ENCODE measurements at regions not wholly inside any gene's neighbourhood (a gene's known extent, or its start where the extent isn't known, plus 50 kb on each side); places are given as distances from the start of the nearest gene placed in this dataset.

DNA sequence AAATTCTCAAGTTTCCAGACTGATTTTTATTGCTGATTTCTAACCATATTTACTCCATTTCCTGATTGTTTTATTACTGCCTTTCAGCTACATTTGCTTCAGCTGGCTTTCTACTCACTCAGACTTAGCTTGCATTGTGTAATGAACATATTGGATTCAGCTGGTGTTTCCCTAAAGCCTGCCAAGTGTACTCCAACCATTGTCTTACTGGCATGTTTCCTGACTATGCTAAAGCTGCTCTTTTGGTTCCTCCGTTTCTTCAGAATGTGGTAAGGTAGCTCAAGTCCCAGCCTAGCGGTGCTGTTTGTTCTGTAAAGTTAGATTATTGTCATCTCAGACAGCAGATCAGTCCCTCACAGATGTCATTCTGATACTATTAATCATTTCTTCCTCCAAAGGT, 53.1 kb upstream of the GLRA2 start:
- DNase-seq (ENCODE audit: low read depth) = no peak

- no peak for DNase-seq (ENCODE audit: low read depth)
These were observed 79.6 kb upstream of the GLRA2 start for GRCh38 chrX:14449773-14450172.

DNA sequence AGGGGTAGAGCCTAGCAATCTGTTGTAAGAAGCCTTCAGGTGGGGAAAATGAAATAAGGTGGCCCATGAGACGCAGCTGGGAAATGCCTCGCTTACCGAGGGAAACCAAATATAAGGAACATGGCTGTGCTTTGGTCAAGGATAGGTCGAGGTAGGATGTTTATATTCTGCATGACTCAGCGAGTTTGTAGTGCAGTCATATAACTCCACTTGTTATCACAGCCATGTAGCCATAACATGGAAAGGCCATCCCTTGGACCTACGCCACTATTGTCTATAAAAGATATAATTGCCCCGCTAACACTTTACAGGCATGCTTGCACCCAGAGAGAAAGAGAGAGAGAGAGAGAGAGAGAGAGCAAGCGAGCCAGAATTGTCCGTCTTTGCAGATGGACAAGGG, 80.9 kb upstream of the GLRA2 start:
- DNase-seq (ENCODE audit: low read depth) = no peak

DNA sequence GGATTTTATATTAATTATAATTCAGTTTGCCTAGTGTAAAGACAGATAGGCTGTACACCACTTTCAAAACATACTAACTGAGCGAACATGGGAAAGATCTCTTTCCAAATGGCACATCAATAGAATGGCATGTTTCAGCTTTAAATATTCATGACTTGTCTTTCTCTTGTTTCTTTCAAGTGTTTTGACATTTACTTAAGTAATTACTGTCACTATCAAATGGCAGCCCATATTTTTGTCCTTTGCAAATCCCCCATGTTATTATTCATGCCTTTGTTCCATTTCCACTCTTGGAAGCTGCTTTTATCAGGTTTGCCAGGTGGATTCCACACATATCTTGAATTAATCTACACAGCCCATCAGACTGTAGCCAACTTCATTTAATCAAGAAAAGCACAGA, 89.2 kb upstream of the GLRA2 start:
- DNase-seq (ENCODE audit: low read depth) = no peak

GRCh38 chrX:14427614-14428013, 101.7 kb upstream of the GLRA2 start:
- no peak for DNase-seq (ENCODE audit: low read depth)

GRCh38 chrX:14420841-14421240, 108.5 kb upstream of the GLRA2 start:
- DNase-seq (ENCODE audit: low read depth) = no peak

GRCh38 chrX:14412686-14413085, 116.7 kb upstream of the GLRA2 start:
- DNase-seq (ENCODE audit: low read depth) = no peak

GRCh38 chrX:14411326-14411725, 118.0 kb upstream of the GLRA2 start:
- no peak for DNase-seq (ENCODE audit: low read depth)

GRCh38 chrX:14409341-14409740, 120.0 kb upstream of the GLRA2 start:
- peak; percentile 0 for DNase-seq (ENCODE audit: low read depth)

DNA sequence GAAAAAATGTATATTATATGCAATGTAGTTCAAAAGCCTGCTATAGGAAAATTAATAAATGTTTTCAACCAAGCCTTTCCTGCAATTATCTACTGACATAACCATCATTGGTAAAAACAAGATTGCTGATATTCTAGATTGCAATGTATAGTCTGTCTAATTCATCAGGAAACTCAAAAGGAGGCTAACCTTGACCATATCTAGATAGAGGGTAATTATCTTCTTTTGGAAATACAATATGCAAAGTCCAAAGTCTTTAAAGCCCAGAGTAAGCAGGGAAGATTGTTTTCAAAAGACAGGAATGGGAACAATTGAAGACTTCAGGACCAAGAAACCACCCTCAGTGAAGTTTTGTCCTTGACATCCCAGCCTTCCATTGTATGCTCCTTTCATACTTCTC, 123.1 kb upstream of the GLRA2 start:
- no peak for DNase-seq (ENCODE audit: low read depth)

DNA sequence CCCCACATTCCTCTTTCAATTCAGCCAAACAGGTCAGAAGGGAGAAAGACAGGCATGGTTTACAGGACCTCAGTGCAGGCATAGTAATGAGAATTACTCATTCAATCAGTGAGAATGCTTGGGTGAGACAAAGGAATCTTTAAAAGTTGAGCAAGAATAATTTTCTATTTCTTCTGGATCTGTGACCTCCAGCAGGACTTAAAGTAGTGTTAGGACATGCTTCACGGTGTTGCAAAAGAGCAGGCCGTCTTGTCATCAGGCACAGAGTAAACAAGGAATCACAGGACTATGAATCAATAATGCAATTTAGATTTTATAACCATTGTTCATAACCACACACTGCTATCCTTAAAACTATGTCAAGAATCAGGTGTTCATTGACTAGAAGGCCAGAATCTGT, 130.6 kb upstream of the GLRA2 start:
- no peak for DNase-seq (ENCODE audit: low read depth)

- no peak for DNase-seq (ENCODE audit: low read depth)
These were observed 139.7 kb upstream of the GLRA2 start for GRCh38 chrX:14389682-14390081.

GRCh38 chrX:14386981-14387380, 142.4 kb upstream of the GLRA2 start:
- no peak for DNase-seq (ENCODE audit: low read depth)

DNA sequence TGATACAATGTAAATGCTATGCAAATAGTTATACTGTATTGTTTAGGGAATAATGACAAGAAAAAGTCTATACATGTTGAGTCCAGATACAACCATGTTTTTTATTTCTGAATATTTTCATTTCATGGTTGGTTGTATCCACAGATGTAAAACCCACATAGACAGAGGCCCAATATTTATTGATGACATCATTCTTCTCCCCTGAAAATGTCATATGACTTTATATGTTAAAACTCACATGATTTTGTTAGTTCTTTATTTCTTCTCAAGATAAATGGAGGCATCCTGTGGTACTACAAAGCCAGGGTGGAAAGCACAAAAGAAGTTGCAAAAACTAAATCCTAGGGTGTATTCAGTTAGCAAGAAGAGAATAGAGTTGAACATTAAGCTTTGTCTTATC, 149.3 kb upstream of the GLRA2 start:
- DNase-seq (ENCODE audit: low read depth) = no peak

DNA sequence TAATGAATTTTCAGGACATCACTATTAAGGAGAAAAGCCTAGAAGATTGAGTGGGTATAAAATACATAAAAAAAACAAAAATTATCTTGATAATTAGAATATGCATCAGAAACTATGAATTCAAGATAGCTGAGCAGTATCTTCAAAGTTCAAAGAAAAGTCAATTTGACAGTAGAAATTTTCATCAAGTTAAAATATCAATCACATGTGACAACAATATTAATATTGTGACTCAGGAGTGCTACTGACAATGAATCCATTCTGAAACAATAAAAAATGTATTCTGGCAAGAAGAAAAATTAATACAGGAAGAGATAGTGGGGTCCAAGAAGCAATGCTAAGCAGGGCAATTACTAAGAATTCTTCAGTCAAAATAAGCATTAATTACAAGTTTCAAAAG, 151.9 kb upstream of the GLRA2 start:
- no peak for DNase-seq (ENCODE audit: low read depth)

DNA sequence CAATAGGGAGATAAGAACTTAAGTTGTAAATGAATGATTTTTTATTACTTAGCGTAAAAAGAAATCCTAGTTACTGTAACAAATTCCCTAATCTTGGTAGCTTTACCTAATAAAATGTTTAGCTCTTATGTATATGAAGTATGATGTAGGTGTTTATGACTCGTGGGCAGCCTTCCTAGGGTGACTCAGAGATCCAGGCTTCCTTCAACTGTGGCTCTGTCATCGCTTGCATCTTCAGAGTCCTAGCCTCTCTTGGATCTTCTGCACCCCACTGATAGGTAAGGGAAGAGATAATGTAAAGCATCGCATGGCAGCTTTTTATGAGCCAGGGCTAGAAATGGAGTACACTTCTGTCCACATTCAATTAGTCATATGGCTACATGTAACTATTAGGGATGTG, 165.6 kb upstream of the GLRA2 start:
- no peak for DNase-seq (ENCODE audit: low read depth)

DNA sequence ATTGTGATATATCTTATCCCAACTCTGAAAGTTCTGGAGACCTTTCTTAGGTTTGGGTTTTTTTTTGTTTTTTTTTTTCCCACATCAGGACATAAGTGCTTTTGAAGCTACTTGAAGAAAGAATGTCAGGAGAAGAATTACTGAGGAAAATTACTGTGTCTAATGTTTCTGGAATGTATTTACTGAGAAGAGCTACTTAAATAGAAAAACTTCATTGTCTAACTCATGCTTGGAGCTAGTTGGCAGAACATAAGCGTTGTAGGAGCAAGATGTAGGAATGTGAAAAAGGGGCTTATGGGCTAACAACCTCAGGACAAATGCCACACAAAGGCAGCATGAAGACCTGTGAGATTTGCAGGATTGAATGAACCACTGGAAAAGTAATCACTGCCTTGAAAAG, 166.6 kb upstream of the GLRA2 start:
- DNase-seq (ENCODE audit: low read depth) = no peak

DNA sequence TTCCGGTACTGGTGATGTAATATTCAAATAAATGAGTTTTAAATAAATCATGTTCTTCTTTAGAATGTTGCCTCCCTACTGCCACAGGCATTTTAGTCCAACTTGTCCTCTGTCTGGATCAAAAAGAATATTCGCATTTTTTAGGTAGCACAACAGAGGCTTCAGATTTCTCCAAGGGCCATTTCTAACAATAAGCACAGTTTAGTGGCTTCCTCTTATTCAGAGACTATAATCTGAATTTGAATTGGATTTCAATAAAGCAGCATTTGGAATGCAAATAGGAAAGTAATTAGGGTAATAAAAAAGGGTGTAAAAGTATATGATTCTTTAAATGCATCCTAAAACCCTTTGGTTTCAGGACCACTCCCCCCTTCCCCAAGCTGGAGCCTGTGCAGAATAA, 167.9 kb upstream of the GLRA2 start:
- DNase-seq (ENCODE audit: low read depth) = no peak

DNA sequence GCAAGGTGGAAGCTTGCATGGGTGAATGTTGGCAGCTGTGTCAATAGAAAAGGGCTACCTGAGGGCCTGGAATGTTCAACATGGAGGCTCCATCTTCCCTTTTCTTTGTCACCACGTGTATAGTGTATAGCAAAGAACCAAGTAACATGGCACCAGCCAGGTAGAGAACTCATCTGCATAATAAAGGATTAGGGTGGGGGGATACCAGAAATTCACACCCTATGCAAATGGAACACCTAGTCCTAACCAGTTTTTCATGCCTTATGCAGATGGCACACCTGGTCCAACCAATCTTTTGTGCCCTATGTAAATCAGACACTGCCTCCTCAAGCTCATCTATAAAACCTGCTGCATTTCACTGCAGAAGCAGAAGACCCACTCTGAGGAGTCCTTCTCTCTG, 169.6 kb upstream of the GLRA2 start:
- no peak for DNase-seq (ENCODE audit: low read depth)

DNA sequence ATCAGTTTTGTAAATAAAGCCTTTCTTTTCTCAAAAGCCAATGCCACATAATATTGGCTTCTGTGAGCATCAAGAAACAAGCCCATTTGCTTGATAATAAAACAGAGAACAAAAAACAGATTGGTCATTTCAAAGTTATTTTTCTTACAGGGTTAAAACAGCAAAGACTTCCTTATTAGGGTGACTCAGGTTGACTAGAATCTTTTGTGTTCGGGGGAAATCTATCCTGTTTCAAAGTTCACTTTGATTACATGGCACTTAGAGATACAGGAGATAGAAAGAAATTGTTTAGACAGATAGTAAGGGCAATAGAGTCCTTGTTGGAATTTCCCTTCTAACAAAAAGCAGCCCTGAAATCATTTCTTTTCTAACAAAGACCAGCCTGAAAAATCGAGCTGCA, 170.0 kb upstream of the GLRA2 start:
- DNase-seq (ENCODE audit: low read depth) = no peak

DNA sequence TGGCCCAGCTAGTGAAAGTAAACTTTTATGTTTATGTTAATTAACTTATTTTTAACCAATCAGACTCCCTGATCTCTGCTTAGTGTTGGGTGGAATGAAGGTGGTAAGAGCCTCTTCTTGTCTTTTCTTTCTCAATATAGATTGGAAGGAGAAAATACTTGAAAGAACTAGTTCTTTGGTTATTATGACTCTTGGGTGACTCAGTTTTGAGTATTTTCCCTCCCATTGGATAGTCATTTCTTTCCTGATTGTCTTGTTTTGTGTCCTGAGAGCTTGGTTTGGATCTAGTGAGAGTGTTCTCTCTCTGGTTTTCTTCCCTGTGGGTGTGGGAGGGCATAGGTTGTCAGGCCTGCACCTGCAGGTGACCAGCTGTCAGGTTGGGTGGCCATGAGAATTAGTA, 172.0 kb upstream of the GLRA2 start:
- DNase-seq (ENCODE audit: low read depth) = no peak

GRCh38 chrX:14356401-14356800, 172.9 kb upstream of the GLRA2 start:
- no peak for DNase-seq (ENCODE audit: low read depth)

- no peak for DNase-seq (ENCODE audit: low read depth)
These were observed 173.8 kb upstream of the GLRA2 start for GRCh38 chrX:14355556-14355955.

DNA sequence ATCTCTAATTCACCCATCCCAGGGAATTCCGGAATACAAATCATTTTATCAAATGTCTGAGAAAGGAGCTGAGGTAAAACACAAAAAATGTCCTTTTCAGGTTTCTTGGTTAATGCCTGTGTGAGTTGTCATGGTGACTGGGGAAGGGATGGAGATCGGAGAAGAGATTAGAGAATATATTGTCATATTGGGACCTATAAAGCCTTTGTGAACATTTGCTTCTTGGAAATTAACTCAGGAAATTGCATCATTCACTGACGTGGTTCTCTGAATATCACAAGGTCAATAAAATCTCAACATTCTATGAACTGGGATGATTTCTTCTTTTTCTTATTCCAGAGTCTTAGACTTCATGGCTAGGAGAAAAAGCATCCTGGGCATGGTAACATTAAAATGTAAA, 174.8 kb upstream of the GLRA2 start:
- no peak for DNase-seq (ENCODE audit: low read depth)

- no peak for DNase-seq (ENCODE audit: low read depth)
These were observed 176.8 kb upstream of the GLRA2 start for GRCh38 chrX:14352511-14352910.
